PC-3 (cell line): ENCODE measurements at regions not wholly inside any gene's neighbourhood (a gene's known extent, or its start where the extent isn't known, plus 50 kb on each side); places are given as distances from the start of the nearest gene placed in this dataset.

ENCODE experiments used
- ATAC-seq: fragments of 200-7000 bp; cut with Tn5 transposase; 2 replicates; pipeline ENCODE4 v1.9.1; 2020; ENCODE audit warnings: mild to moderate bottlenecking, moderate library complexity
- BruUV-seq: library from RNA; stranded (reverse); fragments of 400-500 nt; replicated peaks from 2 replicates; lab custom pipeline; 2021; lab: Mats Ljungman, UMichigan
- CTCF ChIA-PET: fragments of 300-600 bp; sonication (Branson Sonifier 250); formaldehyde crosslinking; loops from one replicate; lab custom pipeline; 2022; ENCODE audit warnings: antibody characterized with exemption; lab: Charles Lee
- POLR2A ChIA-PET: fragments of 300-600 bp; sonication (Branson Sonifier 250); formaldehyde crosslinking; loops from one replicate; lab custom pipeline; 2022; ENCODE audit warnings: antibody characterized with exemption; ENCODE audit not compliant: unreplicated experiment; lab: Charles Lee
- DNase-seq: peaks from one replicate; pipeline ENCODE4 v3.0.0-alpha.2; 2015
- H2AFZ ChIP-seq: fragments of 300-600 bp; sonication (generic); 2 replicates; pipeline ENCODE4 v1.6.0; 2016; ENCODE audit warnings: antibody characterized with exemption, low read length
- H3F3A ChIP-seq: fragments of 300-600 bp; sonication (generic); one replicate; pipeline ENCODE4 v1.6.0; 2017; ENCODE audit warnings: antibody characterized with exemption, low read length, control low read depth, mild to moderate bottlenecking; ENCODE audit not compliant: unreplicated experiment
- H3K27ac ChIP-seq: fragments of 300-600 bp; sonication (generic); 2 replicates; pipeline ENCODE4 v1.5.1; 2016; ENCODE audit warnings: mild to moderate bottlenecking, low read length
- H3K27me3 ChIP-seq: fragments of 300-600 bp; sonication (generic); 2 replicates; pipeline ENCODE4 v1.6.1; 2016; ENCODE audit warnings: low read length, mixed read lengths
- H3K36me3 ChIP-seq: fragments of 300-600 bp; sonication (generic); 2 replicates; pipeline ENCODE4 v1.6.1; 2016; ENCODE audit warnings: low read depth, mixed run types, low read length, mixed read lengths
- H3K4me1 ChIP-seq: fragments of 300-600 bp; sonication (generic); 2 replicates; pipeline ENCODE4 v1.5.1; 2016; ENCODE audit warnings: low read length; ENCODE audit not compliant: insufficient read depth
- H3K4me2 ChIP-seq: fragments of 300-600 bp; sonication (generic); 2 replicates; pipeline ENCODE4 v1.6.0; 2016; ENCODE audit warnings: low read length
- H3K4me3 ChIP-seq: fragments of 300-600 bp; sonication (generic); 2 replicates; pipeline ENCODE4 v1.5.1; 2016; ENCODE audit warnings: mild to moderate bottlenecking, low read length, mixed read lengths
- H3K79me2 ChIP-seq: fragments of 300-600 bp; sonication (generic); 2 replicates; pipeline ENCODE4 v1.6.1; 2017; ENCODE audit warnings: low read length, mixed read lengths
- H3K9ac ChIP-seq: fragments of 300-600 bp; sonication (generic); 2 replicates; pipeline ENCODE4 v1.6.0; 2016; ENCODE audit warnings: mild to moderate bottlenecking, low read length
- H3K9me2 ChIP-seq: fragments of 300-600 bp; sonication (generic); replicated peaks from 2 replicates; pipeline ENCODE4 v1.6.1; 2016; ENCODE audit warnings: mixed run types, low read length, mixed read lengths
- H3K9me3 ChIP-seq: fragments of 300-600 bp; sonication (generic); 2 replicates; pipeline ENCODE4 v1.6.1; 2016; ENCODE audit warnings: low read length, mixed read lengths
- H4K20me1 ChIP-seq: fragments of 300-600 bp; sonication (generic); 2 replicates; pipeline ENCODE4 v1.6.1; 2016; ENCODE audit warnings: low read length, mixed read lengths
- CTCF ChIP-seq: fragments of 300-600 bp; sonication (generic); conservative IDR thresholded peaks from 2 replicates; pipeline ENCODE4 v1.5.1; 2017; ENCODE audit warnings: antibody characterized with exemption, low read depth, mild to moderate bottlenecking, low read length
- EZH2 ChIP-seq: fragments of 300-600 bp; sonication (generic); IDR thresholded peaks from one replicate; pipeline ENCODE4 v1.6.1; 2017; ENCODE audit warnings: antibody characterized with exemption, mild to moderate bottlenecking, low read length; ENCODE audit not compliant: unreplicated experiment
- EZH2phosphoT487 ChIP-seq: fragments of 300-600 bp; sonication (generic); IDR thresholded peaks from 2 replicates; pipeline ENCODE4 v1.6.1; 2018; ENCODE audit warnings: mild to moderate bottlenecking, antibody characterized with exemption, low read length, borderline replicate concordance
- intact Hi-C: fragments of 100-400 bp; cut with micrococcal nuclease; formaldehyde crosslinking; loops from 2 replicates; pipeline ENCODE4 v1.9.0; 2023

- Histone ChIP-seq H3K79me2 (no peaks in the 10 kb centered on the region), H3K9me2 (no peaks in the 10 kb centered on the region), H3F3A (no peaks in the 10 kb centered on the region), H3K9me3 (no peaks in the 10 kb centered on the region), H3K4me1 (no peaks in the 10 kb centered on the region), H3K4me3 (no peak overlapping the region), H3K4me2 (no peak overlapping the region), H3K27me3 (no peaks in the 10 kb centered on the region), H3K27ac (no peak overlapping the region), H3K36me3 (no peaks in the 10 kb centered on the region), H3K9ac (no peak overlapping the region), H2AFZ (no peak overlapping the region), H4K20me1 (no peaks in the 10 kb centered on the region)
- intact Hi-C loops: no loop called here
- ChIA-PET CTCF (no interaction called here), POLR2A (no interaction called here)
- no TSS peak for BruUV-seq
- TF ChIP-seq CTCF (no peak), EZH2phosphoT487 (no peak), EZH2 (no peak)
- ATAC-seq (no peak), DNase-seq (no peak)
Observed at GRCh38 chr5:165712011-165712410, 2206.6 kb downstream of the MAT2B start.

- no peaks in the 10 kb centered on the region for H3K9me2 ChIP-seq
- TF ChIP-seq EZH2: no peak
- no peak for TF ChIP-seq CTCF
- TF ChIP-seq EZH2phosphoT487: no peak
- no peaks in the 10 kb centered on the region for H3F3A ChIP-seq
- DNase-seq (no peak), ATAC-seq (no peak)
- H3K27ac ChIP-seq: no peak overlapping the region
- H2AFZ ChIP-seq: no peak overlapping the region
- no peak overlapping the region for H3K9ac ChIP-seq
- no TSS peak for BruUV-seq
- H3K4me1 ChIP-seq: no peaks in the 10 kb centered on the region
- no peak overlapping the region for H3K4me2 ChIP-seq
- H3K4me3 ChIP-seq: no peak overlapping the region
- H3K36me3 ChIP-seq: no peaks in the 10 kb centered on the region
- intact Hi-C loops: no loop called here
- H3K9me3 ChIP-seq: no peaks in the 10 kb centered on the region
- H4K20me1 ChIP-seq: no peaks in the 10 kb centered on the region
- H3K27me3 ChIP-seq: no peaks in the 10 kb centered on the region
- CTCF ChIA-PET: no interaction called here
- H3K79me2 ChIP-seq: no peaks in the 10 kb centered on the region
- POLR2A ChIA-PET: no interaction called here
Observed at GRCh38 chr5:165714598-165714997, 2209.2 kb downstream of the MAT2B start.

DNA sequence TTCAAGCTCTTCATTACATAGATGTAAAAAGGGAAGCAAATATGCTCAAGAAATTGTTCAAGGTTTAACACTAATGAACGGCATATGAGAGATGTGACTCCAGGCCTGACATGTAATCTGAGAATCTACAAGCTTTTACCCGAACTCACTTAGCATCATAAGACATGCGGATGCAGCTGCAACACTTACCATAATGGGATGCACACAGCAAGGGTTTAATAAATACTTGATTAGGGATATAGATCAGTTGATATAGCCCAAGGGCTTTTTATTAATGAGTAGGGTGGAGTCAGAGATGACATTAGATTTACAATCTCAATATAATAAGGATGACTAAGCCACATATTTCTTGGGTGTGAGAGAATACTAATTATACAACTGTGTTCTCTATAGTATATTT is 2215.5 kb downstream of the MAT2B start:
- ChIA-PET CTCF (no interaction called here), POLR2A (no interaction called here)
- H3K9me3 ChIP-seq: no peaks in the 10 kb centered on the region
- no peak overlapping the region for H3K4me2 ChIP-seq
- intact Hi-C loops: no loop called here
- DNase-seq (no peak), ATAC-seq (no peak)
- no peaks in the 10 kb centered on the region for H3K27me3 ChIP-seq
- no peaks in the 10 kb centered on the region for H3K79me2 ChIP-seq
- no peak overlapping the region for H3K4me3 ChIP-seq
- H3K27ac ChIP-seq: no peak overlapping the region
- H3K9me2 ChIP-seq: no peaks in the 10 kb centered on the region
- H4K20me1 ChIP-seq: no peaks in the 10 kb centered on the region
- TF ChIP-seq CTCF (no peak), EZH2 (no peak), EZH2phosphoT487 (no peak)
- no peaks in the 10 kb centered on the region for H3K4me1 ChIP-seq
- no peak overlapping the region for H3K9ac ChIP-seq
- no peaks in the 10 kb centered on the region for H3F3A ChIP-seq
- H2AFZ ChIP-seq: no peak overlapping the region
- H3K36me3 ChIP-seq: no peaks in the 10 kb centered on the region
- no TSS peak for BruUV-seq
